ENCODE measurements at regions not wholly inside any gene's neighbourhood (a gene's known extent, or its start where the extent isn't known, plus 50 kb on each side); places are given as distances from the start of the nearest gene placed in this dataset.

DNA sequence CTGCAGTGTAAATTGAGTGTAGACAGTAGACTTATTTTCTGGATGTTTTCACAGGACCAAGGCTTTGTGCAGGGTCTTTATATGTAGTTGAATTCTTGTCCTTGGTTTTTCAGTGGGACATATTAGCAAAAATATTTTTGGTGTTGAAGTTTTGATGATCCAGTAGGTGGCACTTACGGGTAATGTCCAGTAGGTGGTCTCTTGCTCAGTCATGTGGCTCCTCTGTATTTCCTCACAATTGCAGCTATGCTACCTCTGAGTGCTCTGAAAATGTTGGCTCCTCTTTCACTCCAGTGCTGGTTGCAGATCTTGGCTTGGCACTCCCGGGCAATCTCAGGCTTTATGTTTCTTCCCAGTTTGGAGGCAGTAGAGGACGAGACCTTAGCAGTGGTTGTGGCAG is 419.8 kb upstream of the AMOT start:
- TF ChIP-seq, protein P1, sequence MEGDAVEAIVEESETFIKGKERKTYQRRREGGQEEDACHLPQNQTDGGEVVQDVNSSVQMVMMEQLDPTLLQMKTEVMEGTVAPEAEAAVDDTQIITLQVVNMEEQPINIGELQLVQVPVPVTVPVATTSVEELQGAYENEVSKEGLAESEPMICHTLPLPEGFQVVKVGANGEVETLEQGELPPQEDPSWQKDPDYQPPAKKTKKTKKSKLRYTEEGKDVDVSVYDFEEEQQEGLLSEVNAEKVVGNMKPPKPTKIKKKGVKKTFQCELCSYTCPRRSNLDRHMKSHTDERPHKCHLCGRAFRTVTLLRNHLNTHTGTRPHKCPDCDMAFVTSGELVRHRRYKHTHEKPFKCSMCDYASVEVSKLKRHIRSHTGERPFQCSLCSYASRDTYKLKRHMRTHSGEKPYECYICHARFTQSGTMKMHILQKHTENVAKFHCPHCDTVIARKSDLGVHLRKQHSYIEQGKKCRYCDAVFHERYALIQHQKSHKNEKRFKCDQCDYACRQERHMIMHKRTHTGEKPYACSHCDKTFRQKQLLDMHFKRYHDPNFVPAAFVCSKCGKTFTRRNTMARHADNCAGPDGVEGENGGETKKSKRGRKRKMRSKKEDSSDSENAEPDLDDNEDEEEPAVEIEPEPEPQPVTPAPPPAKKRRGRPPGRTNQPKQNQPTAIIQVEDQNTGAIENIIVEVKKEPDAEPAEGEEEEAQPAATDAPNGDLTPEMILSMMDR (IDR thresholded peaks at IDR 0.05 in 2 of 3, conservative IDR thresholded peaks at IDR 0.05 in 1 of 3; ENCODE audit: insufficient read depth in 2 of 3, low read depth in 1 of 3, low read length in 3 of 3) = peak in 1 of 3 experiments; percentile 28; a peak in 2 of 6 replicates
- no peak for TF ChIP-seq JUND (IDR thresholded peaks at IDR 0.05; ENCODE audit: borderline replicate concordance, low read depth, low read length)
- TF ChIP-seq JUND (tag; IDR thresholded peaks at IDR 0.05; ENCODE audit: borderline replicate concordance, low read depth, low read length) = no peak
- TF ChIP-seq ZFP36 (IDR thresholded peaks at IDR 0.05; ENCODE audit: low read depth, low read length, partially characterized antibody) = no peak
- TF ChIP-seq, protein P2, sequence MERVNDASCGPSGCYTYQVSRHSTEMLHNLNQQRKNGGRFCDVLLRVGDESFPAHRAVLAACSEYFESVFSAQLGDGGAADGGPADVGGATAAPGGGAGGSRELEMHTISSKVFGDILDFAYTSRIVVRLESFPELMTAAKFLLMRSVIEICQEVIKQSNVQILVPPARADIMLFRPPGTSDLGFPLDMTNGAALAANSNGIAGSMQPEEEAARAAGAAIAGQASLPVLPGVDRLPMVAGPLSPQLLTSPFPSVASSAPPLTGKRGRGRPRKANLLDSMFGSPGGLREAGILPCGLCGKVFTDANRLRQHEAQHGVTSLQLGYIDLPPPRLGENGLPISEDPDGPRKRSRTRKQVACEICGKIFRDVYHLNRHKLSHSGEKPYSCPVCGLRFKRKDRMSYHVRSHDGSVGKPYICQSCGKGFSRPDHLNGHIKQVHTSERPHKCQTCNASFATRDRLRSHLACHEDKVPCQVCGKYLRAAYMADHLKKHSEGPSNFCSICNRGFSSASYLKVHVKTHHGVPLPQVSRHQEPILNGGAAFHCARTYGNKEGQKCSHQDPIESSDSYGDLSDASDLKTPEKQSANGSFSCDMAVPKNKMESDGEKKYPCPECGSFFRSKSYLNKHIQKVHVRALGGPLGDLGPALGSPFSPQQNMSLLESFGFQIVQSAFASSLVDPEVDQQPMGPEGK (CRISPR knock-in tag; IDR thresholded peaks at IDR 0.05; ENCODE audit: borderline replicate concordance) = no peak
- TF ChIP-seq KDM1A (IDR thresholded peaks at IDR 0.05) = no peak
- TF ChIP-seq HDAC6 (IDR thresholded peaks at IDR 0.05; ENCODE audit: low read depth, low read length) = no peak
- TF ChIP-seq, protein P3, sequence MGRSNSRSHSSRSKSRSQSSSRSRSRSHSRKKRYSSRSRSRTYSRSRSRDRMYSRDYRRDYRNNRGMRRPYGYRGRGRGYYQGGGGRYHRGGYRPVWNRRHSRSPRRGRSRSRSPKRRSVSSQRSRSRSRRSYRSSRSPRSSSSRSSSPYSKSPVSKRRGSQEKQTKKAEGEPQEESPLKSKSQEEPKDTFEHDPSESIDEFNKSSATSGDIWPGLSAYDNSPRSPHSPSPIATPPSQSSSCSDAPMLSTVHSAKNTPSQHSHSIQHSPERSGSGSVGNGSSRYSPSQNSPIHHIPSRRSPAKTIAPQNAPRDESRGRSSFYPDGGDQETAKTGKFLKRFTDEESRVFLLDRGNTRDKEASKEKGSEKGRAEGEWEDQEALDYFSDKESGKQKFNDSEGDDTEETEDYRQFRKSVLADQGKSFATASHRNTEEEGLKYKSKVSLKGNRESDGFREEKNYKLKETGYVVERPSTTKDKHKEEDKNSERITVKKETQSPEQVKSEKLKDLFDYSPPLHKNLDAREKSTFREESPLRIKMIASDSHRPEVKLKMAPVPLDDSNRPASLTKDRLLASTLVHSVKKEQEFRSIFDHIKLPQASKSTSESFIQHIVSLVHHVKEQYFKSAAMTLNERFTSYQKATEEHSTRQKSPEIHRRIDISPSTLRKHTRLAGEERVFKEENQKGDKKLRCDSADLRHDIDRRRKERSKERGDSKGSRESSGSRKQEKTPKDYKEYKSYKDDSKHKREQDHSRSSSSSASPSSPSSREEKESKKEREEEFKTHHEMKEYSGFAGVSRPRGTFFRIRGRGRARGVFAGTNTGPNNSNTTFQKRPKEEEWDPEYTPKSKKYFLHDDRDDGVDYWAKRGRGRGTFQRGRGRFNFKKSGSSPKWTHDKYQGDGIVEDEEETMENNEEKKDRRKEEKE (IDR thresholded peaks at IDR 0.05; ENCODE audit: borderline replicate concordance in 1 of 2, control insufficient read depth in 1 of 2, low read depth in 2 of 2, low read length in 1 of 2) = no peak
- no peak for TF ChIP-seq RBM25 (IDR thresholded peaks at IDR 0.05; ENCODE audit: low read depth, low read length, severe bottlenecking)
- TF ChIP-seq ARID2 (IDR thresholded peaks at IDR 0.05) = no peak
- TF ChIP-seq, protein P4, sequence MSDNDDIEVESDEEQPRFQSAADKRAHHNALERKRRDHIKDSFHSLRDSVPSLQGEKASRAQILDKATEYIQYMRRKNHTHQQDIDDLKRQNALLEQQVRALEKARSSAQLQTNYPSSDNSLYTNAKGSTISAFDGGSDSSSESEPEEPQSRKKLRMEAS (CRISPR knock-in tag; IDR thresholded peaks at IDR 0.05) = no peak

Measured in K562 (cell line).